ENCODE measurements at regions not wholly inside any gene's neighbourhood (a gene's known extent, or its start where the extent isn't known, plus 50 kb on each side); places are given as distances from the start of the nearest gene placed in this dataset.
"Not testable (repeated sequence)": the region's sequence is repeated elsewhere in the genome, so short reads cannot be mapped to it uniquely, and the experiment has no call there.

DNA sequence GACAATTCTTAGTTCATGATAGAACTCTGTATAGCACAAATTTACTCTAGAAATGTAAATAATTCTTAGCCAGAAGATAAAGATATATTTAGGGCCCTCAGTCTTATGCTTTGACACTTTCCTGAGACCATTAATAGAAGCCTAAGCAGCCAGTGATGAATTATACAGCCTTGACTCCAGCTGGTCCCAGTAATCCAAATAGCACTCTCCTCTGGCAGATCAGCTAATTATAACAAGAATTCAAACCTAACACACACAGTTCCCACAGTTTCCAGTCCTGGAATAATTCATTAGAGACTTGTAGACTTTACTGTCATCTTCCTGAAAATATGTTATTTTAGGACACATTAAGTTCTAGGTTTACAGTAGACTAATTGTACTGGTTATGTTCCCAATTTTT is 50.4 kb downstream of the SHOC1 start:
- no peak for DNase-seq (ENCODE audit: low spot score)

DNA sequence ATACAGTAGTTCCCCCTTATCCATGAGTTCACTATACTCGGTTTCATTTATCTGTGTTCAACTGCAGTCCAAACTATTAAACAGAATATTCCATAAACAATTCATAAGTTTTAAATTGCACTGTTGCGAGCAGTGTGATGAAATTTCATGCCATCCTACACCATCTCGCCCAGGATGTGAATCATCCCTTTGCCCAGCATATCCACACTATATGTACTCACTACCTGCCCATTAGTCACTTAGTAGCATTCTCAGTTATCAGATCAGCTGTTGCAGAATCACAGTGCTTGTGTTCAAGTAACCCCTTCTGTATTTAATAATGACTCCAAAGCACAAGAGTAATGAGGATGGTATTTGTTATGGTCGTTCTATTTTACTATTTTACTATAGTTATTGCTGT is 51.5 kb downstream of the SHOC1 start:
- DNase-seq (ENCODE audit: low spot score) = no peak

DNA sequence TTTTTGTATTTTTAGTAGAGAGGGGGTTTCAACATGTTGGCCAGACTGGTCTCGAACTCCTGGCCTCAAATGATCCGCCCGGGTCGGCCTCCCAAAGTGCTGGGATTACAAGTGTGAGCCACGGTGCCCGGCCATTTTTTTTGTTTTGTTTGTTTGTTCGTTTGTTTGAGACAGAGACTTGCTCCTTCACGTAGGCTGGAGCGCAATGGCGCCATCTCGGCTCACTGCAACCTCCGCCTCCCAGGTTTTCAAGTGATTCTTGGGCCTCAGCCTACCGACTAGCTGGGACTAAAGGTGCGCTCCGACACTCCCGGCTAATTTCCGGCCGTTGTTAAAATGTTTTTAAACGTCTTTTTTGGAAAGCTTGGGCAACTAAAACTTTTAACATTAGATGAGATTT is 54.0 kb downstream of the SHOC1 start:
- no peak for DNase-seq (ENCODE audit: low spot score)

DNA sequence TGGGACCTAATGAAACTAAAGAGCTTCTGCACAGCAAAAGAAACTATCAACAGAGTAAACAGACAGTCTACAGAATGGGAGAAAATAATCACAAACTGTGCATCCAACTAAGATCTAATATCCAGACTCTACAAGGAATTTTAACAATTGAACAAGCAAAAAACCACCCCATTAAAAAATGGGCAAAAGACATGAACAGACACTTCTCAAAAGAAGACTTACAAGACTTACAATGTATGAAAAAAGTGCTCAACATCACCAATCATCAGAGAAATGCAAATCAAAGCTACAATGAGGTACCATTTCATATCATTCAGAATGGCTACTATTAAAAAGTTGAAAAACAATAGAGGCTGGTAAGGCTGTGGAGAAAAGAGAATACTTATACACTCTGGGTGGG is 58.0 kb downstream of the SHOC1 start:
- DNase-seq (ENCODE audit: low spot score) = no peak

DNA sequence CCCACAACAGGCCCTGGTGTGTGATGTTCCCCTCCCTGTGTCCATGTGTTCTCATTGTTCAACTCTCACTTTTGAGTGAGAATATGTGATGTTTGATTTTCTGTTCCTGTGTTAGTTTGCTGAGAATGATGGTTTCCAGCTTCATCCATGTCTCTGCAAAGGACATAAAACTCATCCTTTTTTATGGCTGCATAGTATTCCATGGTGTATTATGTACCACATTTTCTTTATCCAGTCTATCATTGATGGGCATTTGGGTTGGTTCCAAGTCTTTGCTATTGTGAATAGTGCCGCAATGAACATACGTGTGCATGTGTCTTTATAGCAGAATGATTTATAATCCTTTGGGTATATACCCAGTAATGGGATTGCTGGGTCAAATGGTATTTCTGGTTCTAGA is 59.4 kb downstream of the SHOC1 start:
- DNase-seq (ENCODE audit: low spot score) = not testable (repeated sequence)

DNA sequence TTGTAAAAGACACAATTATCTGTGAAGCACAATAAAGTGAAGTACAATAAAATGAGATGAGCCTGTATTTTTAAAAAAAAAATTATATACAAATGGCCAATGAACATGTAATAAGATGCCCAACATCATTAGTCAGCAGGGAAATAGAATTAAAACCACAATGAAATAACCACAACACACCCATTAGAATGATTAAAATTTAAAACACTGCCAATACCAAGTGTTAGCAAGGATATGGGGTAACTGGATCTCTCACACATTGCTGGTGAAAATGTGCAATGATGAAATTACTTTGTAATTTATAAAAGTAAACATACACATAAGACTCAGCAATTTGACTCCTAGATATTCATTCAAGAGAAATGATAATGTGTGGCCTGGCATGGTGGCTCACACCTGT is 62.8 kb downstream of the SHOC1 start:
- DNase-seq (ENCODE audit: low spot score) = no peak

DNA sequence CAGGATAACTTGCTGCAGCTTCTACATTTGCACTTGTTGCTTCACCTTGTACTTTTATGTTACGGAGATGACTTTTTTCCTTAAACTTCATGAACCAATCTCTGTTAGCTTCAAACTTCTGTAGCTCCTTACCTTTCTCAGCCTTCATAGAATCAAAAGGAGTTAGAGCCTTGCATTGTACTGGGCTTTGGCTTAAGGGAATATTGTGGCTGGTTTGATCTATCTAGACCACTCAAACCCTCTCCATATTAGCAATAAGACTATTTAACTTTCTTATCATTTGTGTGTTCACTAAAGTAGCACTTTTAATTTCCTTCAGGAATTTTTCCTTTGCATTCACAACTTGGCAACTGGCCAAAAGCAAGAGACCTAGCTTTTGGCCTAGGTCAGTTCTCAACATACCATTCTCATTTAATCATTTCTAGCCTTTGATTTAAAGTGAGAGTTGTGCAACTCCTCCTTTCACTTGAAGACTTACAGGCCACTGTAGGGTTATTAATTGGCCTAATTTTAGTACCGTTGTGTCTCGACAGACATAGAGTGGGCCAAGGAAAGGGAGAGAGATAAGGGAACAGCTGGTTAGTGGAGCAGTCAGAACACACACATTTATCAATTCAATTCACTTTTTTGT is 63.7 kb downstream of the SHOC1 start:
- no peak for DNase-seq (ENCODE audit: low spot score)

DNA sequence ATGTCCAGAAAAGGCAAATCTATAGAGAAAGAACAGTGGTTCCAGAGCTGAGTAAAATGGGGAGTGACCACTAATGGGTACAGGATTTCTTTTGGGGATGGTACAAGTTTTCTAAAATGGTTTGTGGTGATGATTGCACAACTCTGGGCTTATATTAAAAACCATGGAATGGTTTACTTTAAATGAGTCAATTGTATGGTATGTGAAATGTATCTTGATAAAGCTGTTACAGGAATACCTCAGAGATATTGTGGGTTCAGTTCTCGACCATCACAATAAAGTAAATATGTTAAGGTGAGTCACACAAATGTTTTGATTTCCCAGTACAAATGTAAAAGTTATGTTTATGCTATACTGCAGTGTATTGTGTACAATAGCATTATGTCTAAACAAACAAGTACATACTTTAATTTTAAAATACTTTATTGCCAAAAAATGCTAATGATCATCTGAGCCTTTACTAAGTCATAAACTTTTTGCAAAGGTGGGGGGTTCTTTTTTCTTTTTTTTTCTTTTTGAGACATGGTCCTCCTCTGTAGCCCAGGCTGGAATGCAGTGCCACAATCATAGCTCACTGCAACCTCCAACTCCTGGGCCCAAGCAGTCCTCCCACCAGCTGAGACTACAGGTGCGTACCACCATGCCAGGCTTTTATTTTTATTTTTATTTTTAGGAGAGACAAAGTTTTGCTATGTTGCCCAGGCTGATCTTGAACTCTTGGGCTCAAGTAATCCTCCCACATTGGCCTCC is 65.9 kb downstream of the SHOC1 start:
- DNase-seq (ENCODE audit: low spot score) = no peak

DNA sequence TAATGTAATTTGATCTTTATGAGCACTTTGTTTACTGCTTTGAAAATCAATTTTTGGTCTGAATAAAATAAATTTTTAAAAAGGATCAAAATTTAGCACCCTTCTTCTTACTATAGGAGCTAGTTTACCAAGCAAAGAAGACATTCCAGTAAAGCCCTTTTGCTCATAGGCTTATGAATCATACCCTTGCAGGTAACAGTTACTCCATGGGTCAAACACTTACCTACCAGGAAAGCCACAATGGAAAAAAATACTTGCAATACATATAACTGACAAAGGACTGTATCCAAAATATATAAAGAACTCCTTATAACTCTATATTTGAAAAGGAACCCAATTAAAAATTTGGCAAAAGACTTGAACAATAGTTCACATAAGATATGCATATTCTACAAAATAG is 66.6 kb downstream of the SHOC1 start:
- DNase-seq (ENCODE audit: low spot score) = no peak

DNA sequence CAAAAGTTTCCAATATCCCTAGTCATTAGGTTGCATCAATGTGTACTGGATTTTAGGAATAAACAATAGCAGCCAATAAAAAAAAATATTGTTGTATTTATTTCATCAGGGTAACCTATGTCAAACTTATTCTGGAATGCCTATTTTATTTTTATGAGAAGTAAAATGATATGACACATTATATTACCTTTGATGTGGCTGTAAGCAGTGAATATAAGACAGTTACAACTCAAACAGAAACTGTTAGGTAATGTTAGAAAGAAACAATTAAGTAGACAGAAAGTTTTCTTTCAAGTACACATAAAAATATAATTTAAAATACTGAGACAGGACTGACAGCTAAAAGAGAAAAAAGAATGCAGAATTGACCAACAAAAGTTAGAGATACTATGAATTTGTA is 65.5 kb downstream of the GNG10 start:
- no peak for DNase-seq (ENCODE audit: low spot score)

DNA sequence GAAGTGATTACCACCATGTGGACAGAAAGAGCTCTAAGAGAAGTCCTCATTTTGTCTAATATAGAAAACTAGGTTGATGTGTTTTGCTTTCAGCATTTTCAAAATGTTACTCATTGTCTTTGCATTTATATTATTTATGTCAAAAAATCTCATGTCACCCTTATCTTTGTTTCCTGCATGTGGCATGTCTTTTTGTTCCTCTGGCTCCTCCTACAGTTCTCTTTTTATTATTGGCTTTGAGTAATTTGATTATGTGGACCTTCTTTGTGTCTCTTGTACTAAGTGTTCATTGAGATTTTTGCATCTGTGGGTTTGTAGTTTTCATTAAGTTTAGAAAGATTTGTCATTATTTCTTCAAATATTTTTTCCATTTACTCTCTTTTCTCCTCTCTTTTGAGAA is 58.8 kb downstream of the GNG10 start:
- DNase-seq (ENCODE audit: low spot score) = peak; percentile 7

All from pons (tissue), 1 donor.